DMS53 treated with DMSO at 0.1 percent for 48 hours (cell line): ENCODE measurements at regions not wholly inside any gene's neighbourhood (a gene's known extent, or its start where the extent isn't known, plus 50 kb on each side); places are given as distances from the start of the nearest gene placed in this dataset.

Source experiments
- DNase-seq: peaks from one replicate; lab custom pipeline; 2025; ENCODE audit not compliant: unreplicated experiment; lab: John Stamatoyannopoulos, UW

DNA sequence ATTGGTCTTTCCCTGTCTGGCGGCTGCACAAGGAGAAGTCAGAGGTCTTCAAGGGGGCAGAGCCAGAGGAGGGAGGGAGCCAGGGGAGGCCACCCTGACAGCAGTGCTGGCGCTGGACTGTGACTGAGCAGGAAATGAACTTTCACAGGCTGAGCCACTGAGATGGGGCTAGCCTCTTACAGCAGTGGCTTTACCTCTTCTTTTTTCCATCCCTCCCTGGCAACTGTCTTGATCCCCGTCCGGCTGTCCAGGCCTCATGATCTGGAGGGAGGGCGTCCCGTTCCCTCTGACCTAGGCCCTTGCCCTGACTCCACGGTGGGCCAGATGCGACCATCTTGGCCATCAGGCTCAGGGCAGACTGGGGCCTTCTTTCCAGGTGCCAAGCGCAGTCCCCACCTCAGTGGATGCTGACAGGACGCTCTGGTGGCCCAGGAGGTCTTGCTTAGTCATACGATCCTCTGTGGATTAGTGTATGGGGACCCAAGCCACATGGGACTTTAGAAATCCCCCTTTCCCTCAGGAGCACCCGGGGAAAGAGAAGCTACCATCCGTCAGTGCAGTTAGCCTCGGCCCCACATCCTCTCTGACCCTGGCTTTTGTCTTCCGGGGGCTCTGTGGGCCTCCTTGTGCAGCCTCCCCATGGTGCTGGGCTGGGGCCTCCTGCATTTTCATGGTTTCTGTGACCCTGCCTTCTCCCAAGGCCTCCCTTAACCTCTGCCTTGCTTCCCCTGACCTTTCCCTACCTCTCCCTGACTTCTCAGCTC, 57.4 kb upstream of the CCDC167 start:
- DNase-seq, result no peak

DNA sequence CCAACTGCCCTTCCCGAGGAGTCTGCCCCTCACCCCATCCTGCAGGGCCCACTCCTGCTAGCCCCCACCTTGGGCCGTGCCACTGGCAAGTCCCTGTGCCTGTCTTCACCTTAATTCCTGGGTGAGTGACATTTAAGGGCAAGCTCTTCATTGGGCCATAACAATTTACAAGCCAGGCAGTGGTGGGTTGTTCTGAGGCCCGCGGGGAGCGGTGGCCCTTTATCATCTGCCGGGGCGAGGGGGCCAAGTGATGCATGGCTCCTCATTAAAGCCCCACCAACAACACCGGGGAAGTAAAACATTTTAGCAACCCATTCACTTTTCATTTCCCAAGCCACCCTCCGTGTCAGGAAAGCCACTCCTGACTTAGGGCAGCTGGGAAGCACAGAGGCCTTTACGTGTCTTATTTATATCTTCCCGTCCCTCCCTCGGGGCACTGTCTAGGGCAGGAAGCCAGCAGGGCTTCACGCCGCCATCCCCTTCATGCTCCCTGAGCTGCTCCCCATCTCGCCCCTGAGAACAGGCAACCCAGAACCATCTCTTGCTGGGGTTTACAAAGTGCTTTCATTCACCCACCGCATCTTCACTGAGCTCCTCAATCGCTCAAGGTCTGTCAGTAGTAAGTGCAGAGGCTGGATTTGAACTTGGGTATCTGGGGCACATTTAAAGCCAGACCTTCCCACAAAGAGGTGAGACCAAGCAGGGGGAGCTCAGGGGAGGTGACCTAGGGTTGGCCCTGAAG, 55.5 kb upstream of the CCDC167 start:
- no peak for DNase-seq

DNA sequence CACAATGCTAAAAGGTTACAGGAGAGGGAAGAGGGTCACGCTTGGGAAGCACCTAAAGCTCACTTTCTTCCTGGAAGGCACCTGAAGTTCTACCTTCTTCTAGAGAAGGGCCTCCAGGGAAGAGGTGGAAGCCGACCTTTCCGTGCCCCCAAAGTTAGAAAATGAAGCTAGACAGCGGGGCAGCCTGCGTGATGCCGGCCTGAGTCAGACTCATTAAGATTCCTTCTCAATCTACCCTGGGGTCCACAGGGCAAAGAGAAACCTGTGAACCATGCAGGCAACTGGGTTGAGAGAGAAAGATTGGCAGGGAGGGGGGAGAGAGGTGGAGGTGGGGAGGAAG, 54.8 kb upstream of the CCDC167 start:
- DNase-seq, result no peak

DNA sequence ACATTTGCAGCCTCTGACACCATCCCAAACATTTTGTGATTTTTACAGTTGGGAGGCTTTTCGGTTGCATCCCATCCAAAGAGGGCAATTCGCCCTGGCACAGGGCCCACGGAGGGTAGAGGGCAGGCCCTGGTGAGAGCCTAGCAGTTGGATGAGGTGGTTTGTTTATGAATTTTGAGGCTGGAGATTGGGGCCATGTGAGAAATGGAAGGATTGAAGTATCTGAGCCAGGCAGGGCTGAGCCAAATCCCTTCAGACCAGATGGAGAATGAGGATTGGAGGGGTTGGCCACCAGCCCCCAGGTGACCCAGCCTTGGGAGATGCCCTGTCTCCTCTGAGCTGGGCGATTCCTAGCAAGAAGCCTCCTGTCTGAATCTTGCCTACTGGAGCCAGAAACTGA, 52.6 kb upstream of the CCDC167 start:
- no peak for DNase-seq

DNA sequence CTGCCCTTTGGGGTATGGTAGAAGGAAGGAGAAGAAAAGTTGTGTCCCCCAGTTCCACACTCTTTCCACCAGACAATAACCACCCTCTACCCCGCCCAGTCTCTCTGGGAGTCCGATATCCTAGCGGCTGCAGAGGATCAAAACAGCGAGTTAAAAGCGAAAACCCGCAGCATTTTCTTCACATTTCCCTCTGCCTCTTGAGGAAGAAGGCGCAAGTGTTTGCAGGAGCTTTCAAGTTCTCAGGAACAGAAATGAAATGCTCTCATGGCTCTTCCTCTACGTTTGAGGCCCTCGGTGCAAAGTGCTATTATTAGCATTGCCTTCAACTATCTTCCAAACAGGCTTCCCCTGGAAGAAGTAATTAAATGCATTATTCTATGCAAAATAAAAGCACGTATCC, 52.2 kb upstream of the CCDC167 start:
- DNase-seq, result no peak

DNA sequence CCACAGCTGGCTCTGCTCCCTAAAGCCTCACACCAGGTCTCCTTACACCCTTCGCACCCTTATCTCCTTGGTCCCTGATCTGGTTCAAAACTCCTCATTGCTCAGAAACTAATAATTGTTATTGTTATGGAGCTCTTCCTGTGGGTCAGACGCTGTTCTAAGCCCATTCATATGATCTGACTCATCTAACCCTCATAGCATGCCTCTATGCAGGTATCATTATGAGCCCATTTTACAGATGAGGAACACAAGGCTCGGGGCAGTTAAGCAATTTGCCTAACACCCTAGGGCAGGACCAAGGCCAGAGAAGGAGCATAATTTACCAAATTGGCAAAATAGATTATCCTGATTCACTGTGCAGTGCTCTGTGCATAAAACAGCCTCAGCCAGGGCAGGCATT, 51.8 kb upstream of the CCDC167 start:
- no peak for DNase-seq

DNA sequence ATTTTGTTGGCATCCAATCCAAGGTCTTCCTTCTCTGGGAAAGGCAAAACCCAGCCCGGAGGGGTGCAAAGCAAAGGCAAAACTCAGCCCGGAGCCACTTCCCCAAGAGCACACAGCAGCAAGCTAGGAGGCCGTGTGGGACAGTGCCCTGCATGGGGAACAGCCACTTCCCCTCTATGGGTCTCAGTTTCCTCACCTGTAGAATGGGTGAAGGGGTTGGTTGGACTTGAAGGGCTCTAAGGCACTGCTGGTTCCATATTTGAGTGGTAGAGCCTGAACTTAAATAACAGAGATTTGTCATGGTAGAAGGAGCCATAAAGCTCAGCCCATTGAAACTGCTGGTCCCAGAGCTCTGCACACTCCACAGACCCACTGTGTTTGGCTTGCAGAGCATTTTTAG, 51.3 kb upstream of the CCDC167 start:
- DNase-seq, result no peak

DNA sequence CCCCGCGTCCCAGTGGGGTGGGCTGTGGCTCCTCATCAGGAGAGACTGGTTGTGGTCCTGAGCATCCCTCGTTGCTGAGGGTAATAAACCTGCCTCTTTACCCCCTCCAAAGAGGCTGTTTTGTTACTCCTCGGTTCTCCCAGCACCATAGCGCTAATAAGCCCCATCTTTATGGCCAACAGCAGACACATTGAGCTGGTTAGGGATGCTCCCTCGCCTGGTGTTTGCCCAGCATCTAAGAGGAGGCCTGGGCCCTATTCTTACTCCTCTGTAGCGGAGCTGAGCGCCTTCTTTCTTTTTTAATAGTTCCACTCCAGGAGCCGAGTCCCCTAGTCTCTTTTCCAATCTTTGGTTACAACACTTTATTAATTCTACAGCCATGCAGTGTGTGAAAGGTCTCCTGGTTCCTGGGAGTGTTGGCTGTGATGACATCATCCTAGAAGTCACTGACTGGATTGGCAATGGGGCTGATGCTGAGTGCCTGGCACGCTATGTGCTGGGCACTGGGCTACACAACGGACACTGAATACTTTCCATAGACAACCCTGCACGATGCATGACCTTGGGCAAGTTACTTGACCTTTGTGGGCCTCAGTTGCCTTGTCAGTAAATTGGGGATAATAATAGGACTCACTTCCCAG, 50.6 kb upstream of the CCDC167 start:
- no peak for DNase-seq

DNA sequence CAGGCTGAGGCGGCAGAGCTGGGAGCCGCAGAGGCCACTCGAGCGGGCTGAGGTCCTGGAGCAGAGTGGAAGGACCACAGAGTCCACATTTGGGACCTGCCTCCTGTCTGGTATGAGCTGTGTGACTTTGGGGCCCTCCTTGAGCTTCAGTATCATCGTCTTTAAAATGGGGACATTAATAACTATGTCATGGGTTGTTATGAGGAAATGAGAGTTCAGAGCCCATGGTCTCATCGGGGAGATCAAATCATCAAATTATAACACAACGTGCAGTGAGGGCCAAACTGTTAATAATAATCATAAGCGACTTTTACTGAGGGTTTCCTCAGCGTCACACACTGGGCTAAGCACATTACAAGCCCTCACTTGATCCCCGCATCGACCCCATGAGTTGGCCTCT, 49.9 kb upstream of the CCDC167 start:
- DNase-seq, result no peak
